H1 (cell line): ENCODE measurements at regions not wholly inside any gene's neighbourhood (a gene's known extent, or its start where the extent isn't known, plus 50 kb on each side); places are given as distances from the start of the nearest gene placed in this dataset.

Experiments
- CTCF ChIA-PET: fragments of 300-600 bp; sonication (Branson Sonifier 250); formaldehyde crosslinking; loops from one replicate; lab custom pipeline; 2021; ENCODE audit not compliant: partially characterized antibody; lab: Charles Lee
- POLR2A ChIA-PET: fragments of 300-600 bp; sonication (Branson Sonifier 250); formaldehyde crosslinking; loops from one replicate; lab custom pipeline; 2021; ENCODE audit warnings: inconsistent platforms; ENCODE audit not compliant: partially characterized antibody; lab: Charles Lee
- DNase-seq, 2 experiments: peaks; one replicate each; pipeline versions ENCODE4 v3.0.0 to v3.0.0-alpha.2; 2010 to 2022; ENCODE audit warnings: low spot score in 2 of 2, low read depth in 1 of 2, mixed read lengths in 1 of 2
- FAIRE-seq: peaks from 2 replicates; lab custom pipeline; 2011; peaks lifted over from hg19 to GRCh38; lab: Jason Lieb, UNC
- H2AFZ ChIP-seq: 2 replicates; pipeline ENCODE4 v1.8.1; 2012; ENCODE audit warnings: low read length, inconsistent platforms
- H2AK5ac ChIP-seq: 2 replicates; pipeline ENCODE4 v1.6.1; 2013; ENCODE audit warnings: low read depth, low read length
- H2BK120ac ChIP-seq: replicated peaks from 2 replicates; pipeline ENCODE3; 2013; ENCODE audit warnings: low read depth, low read length, inconsistent platforms
- H2BK12ac ChIP-seq: 2 replicates; pipeline ENCODE4 v1.6.1; 2013; ENCODE audit warnings: low read depth, low read length
- H2BK15ac ChIP-seq: 2 replicates; pipeline ENCODE4 v1.6.1; 2013; ENCODE audit warnings: low read length
- H2BK20ac ChIP-seq: 2 replicates; pipeline ENCODE4 v1.6.1; 2013; ENCODE audit warnings: low read length
- H2BK5ac ChIP-seq: 2 replicates; pipeline ENCODE4 v1.6.1; 2013; ENCODE audit warnings: low read depth, low read length
- H3K14ac ChIP-seq: 2 replicates; pipeline ENCODE4 v1.6.1; 2013; ENCODE audit warnings: inconsistent platforms; ENCODE audit not compliant: insufficient read length
- H3K18ac ChIP-seq: 2 replicates; pipeline ENCODE4 v1.6.1; 2013; ENCODE audit warnings: low read length; ENCODE audit errors: extremely low read depth
- H3K23ac ChIP-seq: 2 replicates; pipeline ENCODE4 v1.6.1; 2013; ENCODE audit warnings: inconsistent platforms; ENCODE audit not compliant: insufficient read length
- H3K23me2 ChIP-seq: 2 replicates; pipeline ENCODE4 v1.6.1; 2013; ENCODE audit warnings: low read depth, low read length
- H3K27ac ChIP-seq: 2 replicates; pipeline ENCODE4 v1.6.1; 2011; ENCODE audit warnings: low read depth, low read length, inconsistent platforms
- H3K27me3 ChIP-seq, 4 experiments: replicated peaks in 1 of 4; 1 replicate in 1 of 4; 2 replicates in 3 of 4; pipeline versions ENCODE4 v1.6.1 to v1.8.1; 2011 to 2013; ENCODE audit warnings: low read length in 3 of 4, mild to moderate bottlenecking in 3 of 4, inconsistent platforms in 2 of 4, mixed read lengths in 2 of 4, moderate library complexity in 1 of 4; ENCODE audit not compliant: control insufficient read depth in 3 of 4, insufficient read depth in 3 of 4; ENCODE audit errors: extremely low read depth in 1 of 4
- H3K36me3 ChIP-seq, 4 experiments: 2 replicates each; pipeline versions ENCODE4 v1.6.1 to v1.8.1; 2011 to 2013; ENCODE audit warnings: mild to moderate bottlenecking in 4 of 4, low read length in 3 of 4, moderate library complexity in 2 of 4, control low read depth in 1 of 4, inconsistent platforms in 1 of 4; ENCODE audit not compliant: insufficient read depth in 4 of 4, control insufficient read depth in 2 of 4
- H3K4ac ChIP-seq: replicated peaks from 2 replicates; pipeline ENCODE3; 2013; ENCODE audit warnings: low read length, low read depth, mixed read lengths, inconsistent platforms; ENCODE audit not compliant: insufficient read length
- H3K4me1 ChIP-seq, 4 experiments: replicated peaks in 1 of 4; 1 replicate in 1 of 4; 2 replicates in 3 of 4; pipeline versions ENCODE4 v1.6.1 to v1.8.1; 2011 to 2013; ENCODE audit warnings: low read length in 3 of 4, inconsistent platforms in 2 of 4, mixed read lengths in 1 of 4; ENCODE audit not compliant: insufficient read depth in 4 of 4, control insufficient read depth in 3 of 4
- H3K4me2 ChIP-seq, 2 experiments: 2 replicates each; pipeline versions ENCODE4 v1.6.1 to v1.8.1; 2011 to 2013; ENCODE audit warnings: low read depth in 2 of 2, low read length in 2 of 2, control low read depth in 1 of 2, inconsistent platforms in 1 of 2, mild to moderate bottlenecking in 1 of 2; ENCODE audit not compliant: insufficient read depth in 1 of 2
- H3K4me3 ChIP-seq, 4 experiments: fragments of 200-600, 300-600 bp in 1 of 4; sonication (generic), shearing (Covaris generic), sonication (Bioruptor Twin) in 1 of 4; 2 replicates each; pipeline versions ENCODE4 v1.5.1 to v1.8.1; 2011 to 2016; ENCODE audit warnings: low read length in 4 of 4, low read depth in 3 of 4, control low read depth in 2 of 4, inconsistent platforms in 2 of 4, mild to moderate bottlenecking in 2 of 4, mixed read lengths in 1 of 4, moderate library complexity in 1 of 4; ENCODE audit not compliant: insufficient read depth in 2 of 4; ENCODE audit errors: extremely low read depth in 1 of 4
- H3K56ac ChIP-seq: replicated peaks from 2 replicates; pipeline ENCODE3; 2013; ENCODE audit warnings: low read depth, mild to moderate bottlenecking, mixed read lengths, low read length, inconsistent platforms; ENCODE audit not compliant: insufficient read length
- H3K79me1 ChIP-seq: 2 replicates; pipeline ENCODE4 v1.6.1; 2013; ENCODE audit warnings: low read depth, low read length, control low read depth
- H3K79me2 ChIP-seq, 2 experiments: 2 replicates each; pipeline versions ENCODE4 v1.6.1 to v1.8.1; 2012 to 2013; ENCODE audit warnings: low read length in 2 of 2, mild to moderate bottlenecking in 2 of 2, inconsistent platforms in 1 of 2; ENCODE audit not compliant: insufficient read depth in 2 of 2, control insufficient read depth in 1 of 2
- H3K9ac ChIP-seq, 4 experiments: replicated peaks in 1 of 4; 1 replicate in 1 of 4; 2 replicates in 3 of 4; pipeline versions ENCODE4 v1.6.1 to v1.8.1; 2011 to 2013; ENCODE audit warnings: low read depth in 3 of 4, low read length in 3 of 4, control low read depth in 2 of 4, mild to moderate bottlenecking in 2 of 4, moderate library complexity in 2 of 4, inconsistent platforms in 1 of 4; ENCODE audit errors: extremely low read depth in 1 of 4
- H3K9me3 ChIP-seq, 2 experiments: 2 replicates each; pipeline versions ENCODE4 v1.6.1 to v1.8.1; 2012 to 2013; ENCODE audit warnings: mild to moderate bottlenecking in 2 of 2, moderate library complexity in 2 of 2, control low read depth in 1 of 2, inconsistent platforms in 1 of 2, low read depth in 1 of 2, low read length in 1 of 2, mixed read lengths in 1 of 2; ENCODE audit not compliant: insufficient read depth in 2 of 2
- H4K20me1 ChIP-seq, 2 experiments: replicated peaks in 1 of 2; 2 replicates each; pipeline versions ENCODE3 to v1.8.1; 2011 to 2013; ENCODE audit warnings: inconsistent platforms in 2 of 2, low read length in 2 of 2, mild to moderate bottlenecking in 1 of 2; ENCODE audit not compliant: insufficient read depth in 2 of 2, control insufficient read depth in 1 of 2
- H4K5ac ChIP-seq: 2 replicates; pipeline ENCODE4 v1.6.1; 2013; ENCODE audit warnings: low read length, low read depth, mixed read lengths, inconsistent platforms; ENCODE audit not compliant: insufficient read length
- H4K8ac ChIP-seq: 2 replicates; pipeline ENCODE4 v1.8.0; 2013; ENCODE audit warnings: mild to moderate bottlenecking, moderate library complexity, low read length, inconsistent platforms; ENCODE audit not compliant: insufficient read depth; ENCODE audit errors: extremely low read depth
- H4K91ac ChIP-seq: replicated peaks from 2 replicates; pipeline ENCODE3; 2013; ENCODE audit warnings: low read length, mixed read lengths, inconsistent platforms; ENCODE audit not compliant: insufficient read length
- RXRA ChIP-seq: IDR thresholded peaks from 2 replicates; pipeline ENCODE4 v1.6.1; 2011; ENCODE audit warnings: low read depth, mild to moderate bottlenecking, low read length, moderate library complexity; ENCODE audit not compliant: insufficient read depth
- TEAD4 ChIP-seq: IDR thresholded peaks from 2 replicates; pipeline ENCODE4 v1.6.1; 2012; ENCODE audit warnings: low read depth, low read length, inconsistent platforms, mixed read lengths
- WGBS, 2 experiments: shearing (Covaris generic) in 1 of 2; methylation state at CpG; one replicate each; pipeline versions ENCODE4 v1.1.6 to v1.1.7; 2013 to 2015; ENCODE audit warnings: low lambda C conversion rate in 2 of 2, mixed read lengths in 2 of 2, inconsistent platforms in 1 of 2, low coverage in 1 of 2, missing lambda C conversion rate in 1 of 2; ENCODE audit not compliant: insufficient replicate concordance in 2 of 2, insufficient coverage in 1 of 2, insufficient read length in 1 of 2; ENCODE audit errors: extremely low coverage in 1 of 2, missing lambda C conversion rate in 1 of 2; 5-methylcytosine and 5-hydroxymethylcytosine counted together
- TF ChIP-seq, protein P1 (sequence below): IDR thresholded peaks from 2 replicates; pipeline ENCODE4 v1.6.1; 2012; ENCODE audit warnings: inconsistent platforms

DNA sequence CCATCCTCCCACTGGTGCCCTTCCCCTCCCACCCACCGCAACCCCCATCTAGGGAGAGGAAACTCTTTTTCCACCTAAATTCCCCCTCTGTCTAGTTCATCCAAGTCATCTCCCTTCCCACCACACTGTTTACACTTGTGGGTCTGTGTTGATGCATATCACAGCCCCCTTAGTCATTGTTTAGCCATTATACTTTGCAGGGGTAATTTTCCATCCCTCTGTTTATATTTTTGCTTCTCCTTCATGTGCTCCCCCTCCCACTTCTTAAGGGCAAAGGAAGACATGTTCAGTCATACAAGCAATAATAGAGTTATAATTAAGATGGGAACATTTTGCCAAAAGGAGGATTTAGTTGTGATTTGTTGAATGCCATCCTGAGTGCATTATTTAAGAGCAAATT is 187.8 kb upstream of the TNP1 start:
- no peak overlapping the region for H3K4me3 ChIP-seq
- no peak overlapping the region for H4K91ac ChIP-seq
- H3K23ac ChIP-seq, result no peak overlapping the region
- no peaks in the 10 kb centered on the region for H3K9me3 ChIP-seq
- H3K36me3 ChIP-seq, result no peaks in the 10 kb centered on the region
- CTCF ChIA-PET, result interaction anchor here (0.7 to 1.5 kb wide), 4 partner anchors 14 to 59 kb away, joined by 3 to 6 read pairs (median 3); no protein-coding TSS in a partner anchor
- H3K56ac ChIP-seq, result no peak overlapping the region
- no peak overlapping the region for H2BK5ac ChIP-seq
- H3K79me2 ChIP-seq, result no peaks in the 10 kb centered on the region
- no peak overlapping the region for H3K4ac ChIP-seq
- no peak overlapping the region for H2AFZ ChIP-seq
- H2BK12ac ChIP-seq, result no peak overlapping the region
- no peak overlapping the region for H2AK5ac ChIP-seq
- no peaks in the 10 kb centered on the region for H3K23me2 ChIP-seq
- no peak overlapping the region for H4K5ac ChIP-seq
- no peak for FAIRE-seq
- no peak overlapping the region for H3K18ac ChIP-seq
- no peaks in the 10 kb centered on the region; a peak in 1 of 7 replicates for H3K27me3 ChIP-seq
- H2BK15ac ChIP-seq, result no peak overlapping the region
- H2BK20ac ChIP-seq, result no peak overlapping the region
- WGBS, 2 experiments, result no CpG with 5 or more reads among the region's 1 CpG
- no peak for DNase-seq
- no peak overlapping the region for H3K4me2 ChIP-seq
- H4K20me1 ChIP-seq, result no peaks in the 10 kb centered on the region
- no peak overlapping the region for H4K8ac ChIP-seq
- no peaks in the 10 kb centered on the region for H3K4me1 ChIP-seq
- H3K79me1 ChIP-seq, result no peaks in the 10 kb centered on the region
- no peak overlapping the region for H2BK120ac ChIP-seq
- TF ChIP-seq, protein P1, sequence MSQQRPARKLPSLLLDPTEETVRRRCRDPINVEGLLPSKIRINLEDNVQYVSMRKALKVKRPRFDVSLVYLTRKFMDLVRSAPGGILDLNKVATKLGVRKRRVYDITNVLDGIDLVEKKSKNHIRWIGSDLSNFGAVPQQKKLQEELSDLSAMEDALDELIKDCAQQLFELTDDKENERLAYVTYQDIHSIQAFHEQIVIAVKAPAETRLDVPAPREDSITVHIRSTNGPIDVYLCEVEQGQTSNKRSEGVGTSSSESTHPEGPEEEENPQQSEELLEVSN, result no peak
- TF ChIP-seq RXRA (no peak), TEAD4 (no peak)
- H3K14ac ChIP-seq, result no peak overlapping the region
- POLR2A ChIA-PET, result interaction anchor here (0.5 kb wide), 1 partner anchor 17 kb away, joined by 3 read pairs; no protein-coding TSS in a partner anchor
- no peak overlapping the region for H3K27ac ChIP-seq
- no peak overlapping the region for H3K9ac ChIP-seq
